Ishikawa (cell line): ENCODE measurements at regions not wholly inside any gene's neighbourhood (a gene's known extent, or its start where the extent isn't known, plus 50 kb on each side); places are given as distances from the start of the nearest gene placed in this dataset.

Experiments used
- CEBPB ChIP-seq: IDR thresholded peaks from 2 replicates; pipeline ENCODE4 v1.6.1; 2012
- CREB1 ChIP-seq: IDR thresholded peaks from 2 replicates; pipeline ENCODE4 v1.6.1; 2012; ENCODE audit warnings: low read depth
- EGR1 ChIP-seq: IDR thresholded peaks from 2 replicates; pipeline ENCODE4 v1.6.1; 2012
- EP300 ChIP-seq: IDR thresholded peaks from 2 replicates; pipeline ENCODE4 v1.6.1; 2012; ENCODE audit warnings: borderline replicate concordance
- FOXM1 ChIP-seq: IDR thresholded peaks from 2 replicates; pipeline ENCODE4 v1.6.1; 2012; ENCODE audit warnings: low read depth, borderline replicate concordance
- MAX ChIP-seq: IDR thresholded peaks from 2 replicates; pipeline ENCODE4 v1.6.1; 2012
- NFIC ChIP-seq: IDR thresholded peaks from 2 replicates; pipeline ENCODE4 v1.6.1; 2012
- RAD21 ChIP-seq: IDR thresholded peaks from 2 replicates; pipeline ENCODE4 v1.6.1; 2012; ENCODE audit warnings: low read depth
- REST ChIP-seq: IDR thresholded peaks from 2 replicates; pipeline ENCODE4 v1.6.1; 2012; ENCODE audit warnings: low read depth, mild to moderate bottlenecking
- TAF1 ChIP-seq: IDR thresholded peaks from 2 replicates; pipeline ENCODE4 v1.6.1; 2012; ENCODE audit warnings: low read depth, mild to moderate bottlenecking
- TCF12 ChIP-seq: IDR thresholded peaks from 2 replicates; pipeline ENCODE4 v1.6.1; 2012; ENCODE audit warnings: low read depth
- TEAD4 ChIP-seq: IDR thresholded peaks from 2 replicates; pipeline ENCODE4 v1.6.1; 2012
- USF1 ChIP-seq: IDR thresholded peaks from 2 replicates; pipeline ENCODE4 v1.6.1; 2012
- YY1 ChIP-seq: IDR thresholded peaks from 2 replicates; pipeline ENCODE4 v1.6.1; 2012; ENCODE audit warnings: low read depth
- ZBTB7A ChIP-seq: IDR thresholded peaks from 2 replicates; pipeline ENCODE4 v1.6.1; 2012; ENCODE audit warnings: low read depth

GRCh38 chr2:128628996-128629395 lies 310.3 kb upstream of the HS6ST1 start:
- no peak for TF ChIP-seq NFIC
- no peak for TF ChIP-seq EGR1
- no peak for TF ChIP-seq RAD21
- TF ChIP-seq EP300, result no peak
- no peak for TF ChIP-seq ZBTB7A
- TF ChIP-seq TCF12, result no peak
- no peak for TF ChIP-seq YY1
- TF ChIP-seq USF1, result no peak
- TF ChIP-seq FOXM1, result no peak
- TF ChIP-seq TEAD4, result no peak
- no peak for TF ChIP-seq CREB1
- TF ChIP-seq CEBPB, result no peak
- TF ChIP-seq TAF1, result no peak
- TF ChIP-seq REST, result no peak
- TF ChIP-seq MAX, result no peak

- TF ChIP-seq FOXM1, result no peak
- TF ChIP-seq RAD21, result no peak
- no peak for TF ChIP-seq EGR1
- no peak for TF ChIP-seq NFIC
- TF ChIP-seq MAX, result no peak
- no peak for TF ChIP-seq TCF12
- no peak for TF ChIP-seq TEAD4
- TF ChIP-seq TAF1, result no peak
These were observed 312.5 kb upstream of the HS6ST1 start for GRCh38 chr2:128630974-128631697.

- TF ChIP-seq REST, result no peak
- no peak for TF ChIP-seq FOXM1
- no peak for TF ChIP-seq USF1
- no peak for TF ChIP-seq TCF12
- TF ChIP-seq YY1, result no peak
These were observed 313.2 kb upstream of the HS6ST1 start for GRCh38 chr2:128631698-128632500.

- TF ChIP-seq NFIC, result no peak
- TF ChIP-seq EP300, result no peak
- TF ChIP-seq TAF1, result no peak
- TF ChIP-seq TCF12, result no peak
- TF ChIP-seq RAD21, result no peak
- no peak for TF ChIP-seq TEAD4
- TF ChIP-seq YY1, result no peak
- no peak for TF ChIP-seq CEBPB
- no peak for TF ChIP-seq CREB1
- TF ChIP-seq FOXM1, result no peak
- TF ChIP-seq USF1, result no peak
- TF ChIP-seq EGR1, result no peak
- no peak for TF ChIP-seq MAX
- no peak for TF ChIP-seq ZBTB7A
These were observed 313.8 kb upstream of the HS6ST1 start for GRCh38 chr2:128632501-128632800.

- TF ChIP-seq NFIC (no peak), USF1 (no peak), TEAD4 (no peak), CEBPB (no peak), RAD21 (no peak), MAX (no peak), FOXM1 (no peak), TCF12 (no peak), EP300 (no peak), ZBTB7A (no peak), TAF1 (no peak)
These were observed 314.8 kb upstream of the HS6ST1 start for GRCh38 chr2:128633501-128633900.
